Activated naive CD4-positive, alpha-beta T cell (primary cell): ENCODE measurements at regions not wholly inside any gene's neighbourhood (a gene's known extent, or its start where the extent isn't known, plus 50 kb on each side); places are given as distances from the start of the nearest gene placed in this dataset.
"Not testable (repeated sequence)": the region's sequence is repeated elsewhere in the genome, so short reads cannot be mapped to it uniquely, and the experiment has no call there.

Experiments used
- DNase-seq, 4 experiments: peaks; one replicate each; lab custom pipeline; 2025; lab: John Stamatoyannopoulos, UW

DNA sequence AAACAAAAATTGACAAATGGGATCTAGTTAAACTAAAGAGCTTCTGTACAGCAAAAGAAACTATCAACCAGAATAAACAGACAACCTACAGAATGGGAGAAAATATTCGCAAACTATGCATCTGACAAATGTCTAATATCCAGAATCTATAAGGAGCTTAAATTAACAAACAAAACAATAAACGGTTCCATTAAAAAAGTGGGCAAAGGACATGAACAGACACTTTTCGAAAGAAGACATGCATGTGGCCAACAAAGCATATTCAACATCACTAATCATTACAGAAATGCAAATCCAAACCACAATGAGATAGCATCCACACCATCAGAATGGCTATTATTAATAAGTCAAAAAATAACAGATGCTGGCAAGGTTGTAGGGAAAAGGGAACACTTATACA, 50.5 kb upstream of the MED13L start:
- DNase-seq, result not testable (repeated sequence)

DNA sequence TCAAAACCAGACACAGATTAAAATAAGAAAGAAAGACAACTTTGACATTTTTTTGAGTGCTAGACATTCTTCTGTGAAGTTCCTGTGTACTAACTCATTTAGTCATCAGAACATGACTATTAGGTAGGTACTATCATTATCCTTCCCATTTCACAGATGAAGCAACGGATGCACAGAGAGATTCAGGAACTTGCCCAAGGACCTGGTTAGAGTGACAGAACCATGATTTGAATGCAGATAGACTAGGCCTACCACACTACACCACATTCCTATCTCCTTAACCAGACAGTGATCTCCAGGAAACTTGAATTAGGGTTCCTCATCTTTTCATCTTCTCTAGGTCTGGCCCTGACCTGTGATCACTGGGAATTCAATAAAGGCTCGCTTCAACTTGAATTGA, 54.4 kb upstream of the MED13L start:
- DNase-seq, result no peak

DNA sequence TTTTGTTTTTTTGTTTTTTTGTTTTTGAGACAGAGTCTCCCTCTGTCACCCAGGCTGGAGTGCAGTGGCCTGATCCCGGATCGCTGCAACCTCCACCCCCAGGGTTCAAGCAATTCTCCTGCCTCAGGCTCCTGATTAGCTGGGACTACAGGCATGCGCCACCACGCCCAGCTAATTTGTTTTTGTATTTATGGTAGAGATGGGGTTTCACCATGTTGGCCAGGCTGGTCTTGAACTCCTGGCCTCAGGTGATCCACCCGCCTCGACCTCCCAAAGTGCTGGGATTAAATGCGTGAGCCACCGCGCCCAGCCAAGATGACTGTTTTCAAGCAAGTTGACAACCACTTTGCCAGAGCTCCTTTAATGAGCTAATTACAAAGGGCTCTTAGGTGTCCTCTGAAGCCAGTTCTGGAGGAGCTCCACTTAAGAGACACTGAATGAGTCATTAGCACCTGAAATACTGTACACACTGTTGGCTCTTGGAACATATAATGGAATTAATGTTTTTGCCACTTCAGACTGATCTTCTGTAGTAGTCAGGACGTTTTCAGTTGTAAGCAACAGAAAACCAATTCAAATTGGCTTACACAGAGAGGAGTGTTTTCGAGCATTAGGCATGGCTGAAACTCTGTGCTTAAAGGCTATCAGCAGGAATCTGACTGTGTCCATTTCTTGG, 55.4 kb upstream of the MED13L start:
- DNase-seq, result no peak

DNA sequence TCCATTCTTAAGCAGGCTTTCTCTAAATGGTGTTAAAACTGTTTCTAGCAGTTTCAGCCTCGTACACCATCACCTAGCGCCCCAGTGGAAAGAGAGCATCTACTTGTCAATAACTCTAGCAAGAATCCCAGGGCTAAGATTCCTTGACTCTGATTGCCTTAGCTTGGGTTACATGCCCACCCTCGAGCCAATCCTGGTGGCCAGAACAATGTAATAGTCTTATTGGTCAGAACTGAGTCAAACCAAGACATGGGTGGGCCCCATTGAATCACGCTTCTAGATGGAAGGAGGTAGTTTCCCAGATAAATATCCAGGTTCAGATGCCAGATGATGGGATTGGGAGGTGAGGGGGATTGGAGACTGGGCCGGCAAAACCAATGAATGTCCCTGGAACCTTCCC, 55.9 kb upstream of the MED13L start:
- no peak for DNase-seq

DNA sequence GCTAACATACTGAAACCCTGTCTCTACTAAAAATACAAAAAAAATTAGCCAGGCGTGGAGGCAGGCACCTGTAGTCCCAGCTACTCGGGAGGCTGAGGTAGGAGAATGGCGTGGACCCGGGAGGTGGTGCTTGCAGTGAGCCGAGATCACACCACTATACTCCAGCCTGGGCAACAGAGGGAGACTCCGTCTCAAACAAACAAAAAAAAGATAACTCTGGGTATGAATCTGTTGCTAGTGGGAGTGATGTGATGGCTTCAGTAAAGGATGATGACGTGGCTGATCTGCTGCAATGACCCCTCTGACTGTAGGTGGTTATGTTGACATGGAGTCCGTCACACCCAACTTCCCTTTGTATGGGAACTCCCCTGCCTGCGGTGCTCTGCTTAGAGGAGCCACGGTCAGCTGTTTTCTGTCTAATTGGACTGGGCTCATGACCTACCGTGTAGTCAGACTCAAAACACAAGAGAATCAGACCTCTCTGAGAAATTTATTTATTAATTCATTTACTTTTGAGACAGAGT, 59.1 kb upstream of the MED13L start:
- DNase-seq, result no peak

DNA sequence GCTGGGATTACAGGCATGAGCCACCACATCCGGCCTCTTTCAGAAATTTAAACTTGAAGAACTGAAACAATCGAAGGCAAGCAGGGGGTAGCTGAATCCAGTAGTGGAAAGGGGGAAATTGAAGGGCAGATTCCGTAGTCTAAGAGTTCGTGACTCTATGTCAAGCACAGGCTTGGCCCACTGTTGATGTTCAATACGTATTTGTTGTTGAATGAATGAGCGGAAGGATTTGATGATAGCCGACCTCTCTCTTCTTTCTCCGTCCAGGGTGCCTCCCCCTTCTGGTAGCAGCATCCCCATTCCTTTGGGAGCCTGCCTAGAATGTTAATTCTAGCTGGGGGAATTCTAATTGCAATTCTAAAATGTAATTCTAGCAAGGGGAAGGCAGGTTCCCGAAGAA, 59.8 kb upstream of the MED13L start:
- no peak for DNase-seq

DNA sequence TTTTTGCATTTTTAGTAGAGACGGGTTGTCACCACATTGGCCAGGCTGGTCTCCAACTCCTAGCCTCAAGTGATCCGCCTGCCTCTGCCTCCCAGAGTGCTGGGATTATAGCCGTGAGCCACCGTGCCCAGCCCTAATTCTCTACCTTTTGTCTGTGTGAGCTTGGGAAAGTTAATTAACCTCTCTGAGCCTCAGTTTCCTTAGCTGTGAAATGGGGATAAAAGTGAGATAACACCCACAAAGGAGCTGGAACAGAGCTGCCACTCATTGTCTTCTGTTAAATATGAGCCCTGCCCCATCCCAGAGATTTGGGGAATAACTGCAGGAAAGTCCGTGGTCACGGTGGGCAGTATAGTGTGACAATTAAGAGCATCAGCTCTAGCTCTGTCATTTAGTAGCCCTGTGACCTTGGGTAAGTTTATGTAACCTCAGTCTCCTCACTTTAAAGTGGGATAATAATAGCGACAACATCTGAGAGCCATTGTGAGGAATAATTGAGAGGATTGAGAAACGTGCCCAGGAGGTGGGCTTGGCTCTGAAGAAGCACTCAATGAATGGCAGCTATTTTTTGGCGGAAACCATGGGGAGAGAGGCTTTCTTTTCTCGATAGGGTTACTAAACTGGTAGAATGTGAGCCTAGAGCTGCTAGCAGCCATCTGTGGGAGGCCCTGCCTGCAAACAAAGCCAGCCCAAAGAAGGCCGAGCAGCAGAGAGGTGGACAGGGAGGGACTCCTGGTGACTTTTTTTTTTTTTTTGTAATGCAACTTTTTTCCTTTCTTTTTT, 60.8 kb upstream of the MED13L start:
- DNase-seq, result no peak

DNA sequence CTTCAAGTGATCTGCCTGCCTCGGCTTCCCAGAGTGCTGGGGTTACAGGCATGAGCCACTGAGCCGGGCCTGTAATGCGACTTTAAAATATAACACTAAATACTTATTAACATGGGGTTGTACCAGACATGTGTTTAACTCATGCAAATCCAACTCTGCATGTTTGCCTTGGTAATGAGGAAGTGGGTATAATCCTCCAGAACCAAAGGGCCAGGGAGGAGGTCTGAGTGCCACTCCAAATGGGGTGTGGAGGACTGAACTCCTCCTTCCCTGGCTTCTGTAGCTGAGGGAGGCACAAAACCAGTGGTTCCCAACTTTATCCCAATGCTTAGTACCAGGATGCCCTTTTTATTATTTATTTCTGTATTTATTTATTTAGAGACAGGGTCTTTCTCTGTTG, 61.6 kb upstream of the MED13L start:
- no peak for DNase-seq

DNA sequence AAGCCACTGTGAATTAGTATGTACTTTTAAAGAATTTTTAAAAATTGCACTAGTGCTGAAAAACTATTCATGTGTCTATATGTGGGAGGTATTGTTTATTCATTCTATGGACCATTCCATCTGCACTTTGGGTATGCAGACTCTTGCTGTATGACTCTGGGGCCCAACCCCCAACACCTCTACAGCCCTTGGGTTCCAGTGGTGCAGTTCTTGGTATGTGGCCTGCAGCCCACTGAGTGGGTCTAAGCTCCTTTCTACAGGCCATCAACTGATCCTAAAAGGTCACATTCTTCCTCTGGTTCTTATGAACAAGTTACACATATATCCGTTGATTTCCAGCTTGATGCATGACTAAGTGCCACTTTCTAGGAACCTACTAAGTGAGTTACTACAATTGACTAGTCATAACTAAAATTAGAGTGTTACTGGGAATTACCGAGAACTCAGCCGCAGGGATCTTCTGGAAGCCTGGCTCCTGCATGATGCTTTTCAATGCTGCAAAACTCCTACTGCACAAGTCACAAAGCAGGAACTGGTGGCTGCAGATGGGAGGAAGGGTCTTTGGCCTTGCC, 62.4 kb upstream of the MED13L start:
- no peak for DNase-seq

DNA sequence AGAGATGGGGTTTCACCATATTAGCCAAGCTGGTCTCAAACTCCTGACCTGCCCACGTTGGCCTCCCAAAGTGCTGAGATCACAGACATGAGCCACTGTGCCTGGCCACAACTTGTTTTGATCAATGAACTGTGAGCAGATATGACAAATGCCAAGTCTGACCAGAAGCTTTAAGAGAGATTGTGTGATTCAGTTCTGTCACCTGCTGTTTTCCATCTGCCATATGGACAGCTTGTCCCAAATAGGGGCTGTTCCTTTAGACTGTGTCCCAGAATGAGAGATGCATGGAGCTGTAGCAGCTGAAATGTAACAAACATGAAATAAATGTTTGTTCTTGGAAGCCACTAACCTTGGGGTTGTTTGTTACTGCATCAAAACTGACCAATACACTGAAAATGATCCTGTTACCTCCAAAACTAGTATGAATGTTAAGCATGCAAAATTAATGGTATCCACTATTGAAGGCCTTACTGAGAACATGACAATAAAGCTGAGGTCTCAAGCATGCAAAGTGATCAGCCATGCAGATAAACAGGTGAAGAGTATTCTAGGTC, 65.9 kb upstream of the MED13L start:
- DNase-seq, result no peak

DNA sequence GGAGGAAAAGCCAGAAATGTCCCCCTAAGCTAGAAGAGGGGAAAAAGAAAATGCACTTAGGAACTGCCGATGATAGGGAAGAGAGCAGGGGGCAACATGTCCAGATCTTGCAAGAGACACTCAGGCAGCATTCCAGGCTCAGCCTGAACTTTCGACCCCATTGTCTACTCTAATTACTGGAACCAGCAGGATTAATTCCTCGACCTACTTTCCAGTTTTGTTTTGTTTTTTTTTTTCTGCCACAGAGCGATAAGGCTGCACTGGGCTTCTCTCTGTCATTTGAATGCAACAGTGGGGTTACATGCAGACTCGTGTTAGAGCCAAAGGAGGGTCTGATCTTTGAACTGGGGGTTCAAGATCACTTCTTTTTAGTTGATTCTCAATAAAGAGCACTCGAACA, 68.7 kb upstream of the MED13L start:
- no peak for DNase-seq

DNA sequence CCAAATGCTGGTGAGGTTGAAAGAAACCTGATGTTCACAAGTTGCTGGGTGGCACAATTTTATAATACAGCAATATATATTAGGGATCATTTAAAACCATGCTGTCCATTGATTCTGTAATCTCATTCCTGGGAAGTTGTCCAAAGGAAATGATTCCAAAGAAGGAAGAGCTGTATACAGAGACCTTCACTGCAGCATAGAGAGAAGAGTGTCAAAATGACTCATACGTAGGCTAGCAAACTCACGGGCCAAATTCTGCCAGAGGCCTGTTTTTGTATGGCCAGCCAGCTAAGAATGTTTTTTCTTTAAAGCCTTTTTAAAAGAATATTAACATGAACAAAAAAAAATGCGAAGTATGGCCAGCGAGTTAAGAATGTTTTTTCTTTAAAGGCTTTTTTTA, 69.2 kb upstream of the MED13L start:
- no peak for DNase-seq

DNA sequence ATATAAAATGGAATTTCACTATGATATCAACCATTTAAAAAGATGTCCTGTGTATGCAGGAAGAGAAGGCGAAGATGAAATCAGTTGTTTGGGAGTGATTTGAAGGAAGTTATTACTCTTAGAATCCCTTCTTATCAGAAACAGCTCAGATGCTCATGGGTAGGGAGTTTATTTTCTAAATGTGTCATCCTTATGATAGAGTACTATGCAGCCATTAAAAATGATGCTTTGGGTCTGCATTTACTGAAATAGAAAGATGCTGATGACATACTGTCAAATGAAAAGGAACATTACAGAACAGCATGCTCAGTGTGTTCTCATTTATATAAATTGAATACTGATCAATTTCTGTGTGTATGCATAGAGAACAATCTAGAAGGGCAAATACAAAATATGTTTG, 69.8 kb upstream of the MED13L start:
- DNase-seq, result no peak

DNA sequence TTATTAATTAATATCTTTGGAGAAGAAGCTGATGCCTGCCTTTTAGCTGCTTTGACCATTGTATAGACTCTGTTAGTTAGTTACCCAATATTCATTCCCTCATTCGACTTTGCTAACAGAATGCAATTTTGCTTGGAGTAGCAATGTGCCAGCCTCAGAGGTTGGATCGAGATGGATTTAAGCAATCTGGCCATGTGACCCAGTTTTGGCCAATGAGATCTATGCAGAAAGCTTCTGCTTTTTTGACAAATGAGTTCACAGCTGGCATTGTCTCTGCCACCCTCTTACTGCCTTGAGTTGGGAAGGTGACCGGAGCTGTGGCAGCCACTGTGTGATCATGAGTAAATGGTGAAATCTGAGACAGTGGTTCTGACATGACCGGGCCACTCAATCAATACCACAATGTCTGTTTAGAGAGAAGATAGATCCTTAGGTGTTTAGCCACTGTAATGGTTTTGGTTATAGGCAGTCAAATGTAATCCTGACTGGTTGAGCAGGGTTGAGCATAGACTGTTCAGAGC, 74.9 kb upstream of the MED13L start:
- DNase-seq, result no peak

DNA sequence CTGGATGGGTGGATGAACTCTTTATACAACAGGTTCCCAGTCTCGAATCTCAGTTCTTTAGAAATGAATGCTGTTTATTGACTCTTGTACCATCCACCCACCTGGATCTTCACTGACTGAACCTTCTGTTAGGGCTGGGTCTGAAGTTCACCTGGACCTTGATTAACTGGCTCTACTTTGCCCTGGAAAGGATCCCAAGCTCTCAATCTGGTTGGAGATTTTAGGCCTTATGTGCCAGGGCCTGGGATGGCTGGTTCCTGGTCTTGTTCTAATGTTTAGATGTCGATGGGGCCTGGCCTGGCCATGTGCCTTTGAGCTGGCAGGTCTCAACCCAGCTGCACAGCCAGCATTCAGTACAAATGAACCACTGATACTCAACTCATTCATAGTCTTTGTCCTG, 76.5 kb upstream of the MED13L start:
- no peak for DNase-seq

DNA sequence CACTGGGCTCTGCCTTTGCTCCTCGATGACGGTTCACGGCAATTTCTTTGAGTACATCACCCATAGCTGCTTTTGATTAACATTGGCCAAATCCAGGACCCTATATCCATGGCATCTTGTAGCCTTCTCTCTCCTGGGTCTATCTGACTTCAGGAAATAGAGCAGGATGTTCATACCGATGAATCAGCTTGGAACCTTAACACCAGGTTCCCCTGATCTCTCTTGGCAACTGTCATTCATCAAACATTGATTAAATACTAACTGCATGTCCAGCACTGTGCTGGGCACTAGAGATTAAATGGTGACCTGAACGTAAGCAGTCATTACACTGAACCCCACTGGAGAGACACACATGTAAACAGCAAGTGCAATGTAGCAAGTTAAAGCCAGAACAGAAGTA, 77.0 kb upstream of the MED13L start:
- DNase-seq, result no peak

DNA sequence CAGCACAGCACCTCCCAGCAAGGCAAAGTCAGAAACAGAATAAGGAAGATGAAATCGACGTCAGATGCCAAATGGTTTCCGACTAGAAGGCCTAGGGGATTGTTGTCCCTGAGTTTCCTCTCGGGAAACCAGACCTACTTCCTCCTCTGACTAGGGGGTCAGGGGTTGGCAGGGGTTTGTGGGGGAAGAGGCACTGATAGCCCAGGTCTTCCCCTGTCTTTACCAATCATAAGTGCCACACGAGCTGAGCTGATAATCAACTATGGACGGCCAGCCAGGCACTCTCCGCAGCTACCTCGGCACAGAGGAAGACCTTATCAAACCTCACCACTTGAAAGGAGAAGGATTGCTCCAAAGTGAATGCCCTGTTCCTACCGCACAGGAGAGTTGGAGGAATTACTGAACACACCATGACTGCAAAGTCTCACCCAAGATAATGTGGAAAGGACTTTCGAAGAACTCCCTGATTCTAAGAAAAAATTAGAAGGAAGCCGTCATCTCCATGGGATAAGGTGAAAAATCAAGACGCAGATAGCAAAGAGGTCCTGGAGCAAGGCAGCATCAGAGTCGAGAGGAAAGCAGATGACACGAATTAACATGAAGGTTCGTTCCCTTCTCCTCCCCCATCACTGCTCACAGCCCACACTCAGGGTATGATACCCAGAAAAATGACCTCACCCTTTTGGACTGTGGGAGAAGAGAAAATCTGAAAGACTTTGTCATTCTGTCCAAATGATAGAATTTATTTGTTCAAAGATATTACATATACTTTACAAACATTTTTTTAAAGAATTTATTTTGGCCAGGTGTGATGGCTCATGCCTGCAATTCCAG, 77.7 kb upstream of the MED13L start:
- no peak for DNase-seq

DNA sequence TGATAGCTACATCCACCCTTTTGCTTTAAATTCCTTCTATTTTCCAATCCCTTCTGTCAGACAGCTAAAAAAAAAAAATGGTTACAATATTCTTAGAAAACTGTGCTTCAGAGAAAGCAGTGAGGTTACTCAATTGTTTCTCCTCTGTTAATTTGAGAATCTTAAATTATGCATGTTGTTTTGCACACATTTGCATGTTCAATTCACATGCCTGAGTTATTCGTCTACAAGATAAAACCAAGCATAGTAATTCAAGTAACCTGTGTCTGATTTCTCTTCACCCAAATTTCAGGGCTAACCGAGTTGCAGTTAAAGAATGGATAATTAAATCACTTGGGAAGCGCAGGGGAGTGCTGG, 81.0 kb upstream of the MED13L start:
- DNase-seq, result no peak

DNA sequence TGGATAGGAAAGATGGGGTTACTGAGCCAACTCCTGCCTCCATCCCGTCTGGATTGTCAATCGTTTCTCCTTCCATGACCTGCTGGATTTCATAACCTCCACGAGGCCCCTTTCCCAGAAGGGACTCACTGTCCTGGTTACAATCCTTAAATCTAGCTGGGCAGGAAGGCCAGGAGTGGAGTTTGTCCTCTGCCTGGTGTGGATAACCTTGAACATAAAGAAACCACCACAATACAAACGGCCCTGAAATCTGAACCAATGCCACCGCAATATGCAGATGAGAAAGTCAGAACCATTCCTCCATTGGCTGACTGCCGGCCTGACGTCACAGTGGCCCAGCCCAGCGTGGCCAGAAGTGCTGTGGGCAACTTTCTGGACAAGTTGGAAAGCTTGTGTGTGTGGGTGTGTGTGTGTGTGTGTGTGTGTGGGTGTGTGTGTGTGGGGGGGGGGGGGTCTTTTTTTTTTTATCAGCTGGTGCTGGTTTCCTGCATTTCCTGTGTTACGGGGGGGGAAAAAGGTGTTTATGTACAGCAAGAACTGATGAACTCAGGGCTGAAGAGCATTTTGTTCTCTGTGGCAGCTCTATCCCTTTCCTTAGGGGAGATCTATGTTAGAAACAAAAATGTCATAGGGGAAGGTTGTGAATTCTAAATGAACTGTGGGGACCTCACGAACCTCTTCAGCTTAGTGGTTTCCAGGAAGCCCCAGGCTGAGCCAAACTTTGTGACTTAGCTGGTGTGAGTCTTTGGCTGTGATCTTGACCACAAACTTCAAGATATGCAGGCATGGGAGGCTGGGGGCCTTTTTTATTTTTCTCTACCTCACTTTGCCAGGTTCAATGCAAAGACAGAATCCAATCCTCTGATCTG, 81.6 kb upstream of the MED13L start:
- DNase-seq, result peak in 2 of 4 experiments; percentile 24 to 52

DNA sequence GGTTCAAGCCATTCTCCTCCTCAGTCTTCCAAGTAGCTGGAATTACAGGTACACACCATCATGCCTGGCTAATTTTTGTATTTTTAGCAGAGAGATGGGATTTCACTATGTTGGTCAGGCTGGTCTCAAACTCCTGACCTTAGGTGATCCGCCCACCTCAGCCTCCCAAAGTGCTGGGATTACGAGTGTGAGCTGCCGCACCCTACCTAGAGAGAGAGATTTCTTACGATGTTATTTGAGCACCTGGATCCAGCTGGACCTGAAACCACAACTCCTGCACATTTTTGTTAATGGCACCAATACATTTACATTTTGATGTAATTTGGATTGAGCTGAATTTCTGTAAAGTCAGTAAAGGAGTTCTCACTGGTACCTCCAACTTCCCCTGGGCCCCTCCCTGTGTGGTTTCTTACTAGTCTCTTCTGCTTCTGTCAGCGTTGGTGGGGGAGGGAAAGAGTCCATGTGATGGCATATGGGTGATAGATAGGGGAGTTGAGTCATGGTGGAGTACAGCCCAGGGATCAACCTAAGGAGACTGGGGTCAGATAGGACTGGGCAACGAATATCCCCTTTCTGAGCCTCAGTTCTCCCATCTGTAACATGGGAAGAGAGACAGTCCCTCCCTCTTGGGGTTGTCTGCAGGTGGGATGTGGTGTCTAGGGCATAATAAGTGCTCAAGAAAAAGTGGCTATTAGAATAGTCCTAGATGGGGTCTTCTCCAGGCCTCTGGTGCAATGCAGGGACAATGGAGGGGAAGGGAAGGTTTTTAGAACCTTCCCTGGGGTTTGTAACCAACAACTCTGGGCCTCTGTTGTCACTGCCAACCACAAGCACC, 83.3 kb upstream of the MED13L start:
- DNase-seq, result no peak
